IMR-90 (cell line): ENCODE measurements at regions not wholly inside any gene's neighbourhood (a gene's known extent, or its start where the extent isn't known, plus 50 kb on each side); places are given as distances from the start of the nearest gene placed in this dataset.
"Not testable (repeated sequence)": the region's sequence is repeated elsewhere in the genome, so short reads cannot be mapped to it uniquely, and the experiment has no call there.

Source experiments
- ATAC-seq: fragments of 200-7000 bp; cut with Tn5 transposase; 2 replicates; pipeline ENCODE4 v1.9.1; 2020; ENCODE audit warnings: low read depth, mild to moderate bottlenecking, moderate library complexity
- BruUV-seq: library from RNA; stranded (reverse); fragments of 400-500 nt; replicated peaks from 2 replicates; lab custom pipeline; 2021; lab: Mats Ljungman, UMichigan
- CTCF ChIA-PET: fragments of 300-600 bp; formaldehyde crosslinking; extraction: SDS; loops from one replicate; lab custom pipeline; 2021; ENCODE audit warnings: antibody characterized with exemption; lab: Yijun Ruan, JAX
- POLR2A ChIA-PET: fragments of 300-600 bp; sonication (Branson Sonifier 250); formaldehyde crosslinking; loops from one replicate; lab custom pipeline; 2022; ENCODE audit warnings: antibody characterized with exemption; ENCODE audit not compliant: unreplicated experiment; lab: Charles Lee
- DNase-seq: peaks from one replicate; pipeline ENCODE4 v3.0.0; 2013
- H2AFZ ChIP-seq: replicated peaks from 2 replicates; pipeline ENCODE3; 2013; ENCODE audit warnings: low read length, mild to moderate bottlenecking; ENCODE audit not compliant: poor library complexity
- H2AK5ac ChIP-seq: 2 replicates; pipeline ENCODE4 v1.6.1; 2013; ENCODE audit warnings: low read depth, low read length, inconsistent platforms
- H2AK9ac ChIP-seq: replicated peaks from 2 replicates; pipeline ENCODE3; 2013; ENCODE audit warnings: mild to moderate bottlenecking, low read depth, low read length, moderate library complexity; ENCODE audit not compliant: poor library complexity
- H2BK120ac ChIP-seq: 2 replicates; pipeline ENCODE4 v1.6.1; 2013; ENCODE audit warnings: low read depth, low read length, inconsistent platforms
- H2BK15ac ChIP-seq: 3 replicates; pipeline ENCODE4 v1.6.1; 2013; ENCODE audit warnings: low read depth, low read length, inconsistent platforms
- H2BK20ac ChIP-seq: 2 replicates; pipeline ENCODE4 v1.6.1; 2013; ENCODE audit warnings: low read depth, mild to moderate bottlenecking, inconsistent platforms, low read length, moderate library complexity
- H2BK5ac ChIP-seq: 2 replicates; pipeline ENCODE4 v1.6.1; 2013; ENCODE audit warnings: mild to moderate bottlenecking, low read depth, low read length, inconsistent platforms; ENCODE audit not compliant: poor library complexity, severe bottlenecking
- H3K14ac ChIP-seq: replicated peaks from 2 replicates; pipeline ENCODE4 v1.6.1; 2013; ENCODE audit warnings: low read depth, low read length, inconsistent platforms
- H3K18ac ChIP-seq: 2 replicates; pipeline ENCODE4 v1.6.1; 2013; ENCODE audit warnings: low read depth, low read length, control low read depth
- H3K23ac ChIP-seq: 2 replicates; pipeline ENCODE4 v1.6.1; 2013; ENCODE audit warnings: low read depth, low read length, inconsistent platforms
- H3K27ac ChIP-seq: 2 replicates; pipeline ENCODE4 v1.5.1; 2013; ENCODE audit warnings: mild to moderate bottlenecking, control low read depth, low read length; ENCODE audit not compliant: insufficient read depth
- H3K27me3 ChIP-seq: 2 replicates; pipeline ENCODE4 v1.6.1; 2013; ENCODE audit warnings: low read length; ENCODE audit not compliant: control insufficient read depth, insufficient read depth
- H3K36me3 ChIP-seq: 2 replicates; pipeline ENCODE4 v1.6.1; 2013; ENCODE audit warnings: low read length, mixed read lengths; ENCODE audit not compliant: control insufficient read depth, insufficient read depth
- H3K4ac ChIP-seq: 2 replicates; pipeline ENCODE4 v1.6.1; 2013; ENCODE audit warnings: low read depth, low read length, inconsistent platforms
- H3K4me1 ChIP-seq: 2 replicates; pipeline ENCODE4 v1.6.1; 2013; ENCODE audit warnings: low read length, mixed read lengths; ENCODE audit not compliant: control insufficient read depth, insufficient read depth
- H3K4me2 ChIP-seq: 2 replicates; pipeline ENCODE4 v1.6.1; 2013; ENCODE audit warnings: low read depth, mild to moderate bottlenecking, control low read depth, low read length, moderate library complexity
- H3K4me3 ChIP-seq: 2 replicates; pipeline ENCODE4 v1.5.1; 2013; ENCODE audit warnings: low read depth, mild to moderate bottlenecking, control low read depth, low read length, moderate library complexity; ENCODE audit not compliant: insufficient read depth
- H3K56ac ChIP-seq: 2 replicates; pipeline ENCODE4 v1.6.1; 2013; ENCODE audit warnings: low read length, inconsistent platforms; ENCODE audit not compliant: insufficient read depth; ENCODE audit errors: extremely low read depth
- H3K79me1 ChIP-seq, 2 experiments: 2 replicates each; pipeline ENCODE4 v1.6.1; 2013; ENCODE audit warnings: low read length in 2 of 2, inconsistent platforms in 1 of 2, low read depth in 1 of 2
- H3K9ac ChIP-seq: 2 replicates; pipeline ENCODE4 v1.6.1; 2013; ENCODE audit warnings: low read depth, low read length, control low read depth
- H3K9me1 ChIP-seq: 2 replicates; pipeline ENCODE4 v1.6.1; 2013; ENCODE audit warnings: low read length, inconsistent platforms; ENCODE audit not compliant: insufficient read depth
- H3K9me3 ChIP-seq: 2 replicates; pipeline ENCODE4 v1.6.1; 2013; ENCODE audit warnings: low read length; ENCODE audit not compliant: control insufficient read depth, insufficient read depth
- H4K20me1 ChIP-seq: 2 replicates; pipeline ENCODE4 v1.6.1; 2013; ENCODE audit warnings: low read length, inconsistent platforms; ENCODE audit not compliant: insufficient read depth
- H4K5ac ChIP-seq: 2 replicates; pipeline ENCODE4 v1.6.1; 2013; ENCODE audit warnings: mild to moderate bottlenecking, low read depth, low read length, control low read depth
- H4K8ac ChIP-seq, 2 experiments: 2 replicates each; pipeline ENCODE4 v1.6.1; 2013; ENCODE audit warnings: low read depth in 2 of 2, low read length in 2 of 2, control low read depth in 1 of 2, inconsistent platforms in 1 of 2
- H4K91ac ChIP-seq: 2 replicates; pipeline ENCODE4 v1.6.1; 2013; ENCODE audit warnings: low read depth, low read length, inconsistent platforms; ENCODE audit not compliant: insufficient read depth
- whole genome bisulfite sequencing, 2 experiments: methylation state at CpG; one replicate each; pipeline versions ENCODE4 v1.1.5 to v1.1.7; 2013; ENCODE audit warnings: missing lambda C conversion rate in 2 of 2; ENCODE audit not compliant: insufficient read length in 1 of 2; ENCODE audit errors: extremely low coverage in 2 of 2; 5-methylcytosine and 5-hydroxymethylcytosine counted together
- dilution Hi-C: fragments of 300-500 bp; cut with HindIII; formaldehyde crosslinking; loops from one replicate; pipeline ENCODE4 v1.14.3; 2018; ENCODE audit warnings: low sequenced_read_pairs; ENCODE audit not compliant: unreplicated experiment
- in situ Hi-C: fragments of 300-500 bp; cut with MboI; formaldehyde crosslinking; loops from 3 replicates; pipeline ENCODE4 v1.14.3; 2019; ENCODE audit warnings: low sequenced_read_pairs, inconsistent platforms, mixed read lengths
- intact Hi-C: fragments of 100-400 bp; cut with micrococcal nuclease; formaldehyde crosslinking; loops from 2 replicates; pipeline ENCODE4 v1.10.0; 2022

GRCh38 chr4:103810308-103810707, 90.5 kb upstream of the TACR3 start:
- H2BK20ac ChIP-seq, ATAC-seq, H3K9me3 ChIP-seq, H3K14ac ChIP-seq, H4K20me1 ChIP-seq, in situ Hi-C loops, H2AFZ ChIP-seq, H2AK5ac ChIP-seq, H3K56ac ChIP-seq, H3K4me2 ChIP-seq, H3K23ac ChIP-seq, H4K91ac ChIP-seq, CTCF ChIA-PET, H2BK5ac ChIP-seq, H3K79me1 ChIP-seq, H3K18ac ChIP-seq, DNase-seq, H3K9me1 ChIP-seq, BruUV-seq, H4K5ac ChIP-seq, H2BK120ac ChIP-seq, H2BK15ac ChIP-seq, H3K9ac ChIP-seq, H3K4ac ChIP-seq, intact Hi-C loops, H3K4me1 ChIP-seq, H3K4me3 ChIP-seq, H3K27ac ChIP-seq, H2AK9ac ChIP-seq, H4K8ac ChIP-seq, POLR2A ChIA-PET, dilution Hi-C loops, H3K36me3 ChIP-seq, H3K27me3 ChIP-seq: not testable (repeated sequence)
- 100% methylated on average over 1 of the region's 5 CpGs; no CpG with 5 or more reads in 1 of the 2 experiments for WGBS, 2 experiments
